HG03342 (cell line): ENCODE measurements at regions not wholly inside any gene's neighbourhood (a gene's known extent, or its start where the extent isn't known, plus 50 kb on each side); places are given as distances from the start of the nearest gene placed in this dataset.

Source experiments
- ATAC-seq: cut with Tn5 transposase; IDR thresholded peaks from one replicate; pipeline ENCODE4 v1.9.1; 2021; ENCODE audit warnings: mild to moderate bottlenecking, moderate library complexity; ENCODE audit not compliant: unreplicated experiment

DNA sequence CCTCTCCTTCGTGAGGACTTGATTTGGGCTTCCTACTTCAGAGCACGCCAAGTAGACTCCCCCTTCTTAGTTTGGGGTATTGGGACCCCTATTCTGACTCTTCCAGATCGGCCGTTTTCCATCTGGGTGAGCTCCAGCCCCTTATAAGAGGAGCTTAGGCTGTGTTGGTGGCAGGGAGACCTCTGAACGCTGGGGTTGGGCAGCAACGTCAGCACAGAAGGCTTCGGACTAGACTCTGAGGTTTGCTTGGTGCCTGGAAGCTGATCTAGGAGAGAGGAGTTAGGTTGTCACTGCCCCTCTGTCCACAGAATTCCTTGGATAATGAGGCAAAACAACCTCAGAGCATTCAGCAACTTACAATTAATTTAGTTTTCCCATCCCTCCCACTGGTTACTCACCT, 99.2 kb upstream of the RTL1 start:
- ATAC-seq: no peak

DNA sequence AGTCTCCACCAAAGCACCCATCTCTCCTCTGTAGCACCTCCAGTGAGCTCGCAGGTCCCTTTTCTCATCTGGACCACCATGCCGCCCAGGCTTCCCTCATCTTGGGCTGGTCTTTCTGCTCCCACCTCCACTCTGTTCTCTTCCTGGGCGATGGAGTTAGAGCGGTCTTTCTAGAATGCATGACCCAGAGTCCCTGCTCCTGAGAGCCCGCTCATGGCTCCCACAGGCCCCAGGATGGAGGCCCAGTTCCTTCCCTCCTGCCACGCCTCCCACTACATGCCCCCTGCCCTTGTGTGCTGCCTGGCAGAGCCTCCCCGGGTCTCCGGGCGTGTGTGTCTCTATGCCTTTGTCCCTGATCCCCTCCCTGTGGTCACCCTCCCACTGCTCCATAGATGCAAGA, 100.7 kb upstream of the RTL1 start:
- no peak for ATAC-seq

DNA sequence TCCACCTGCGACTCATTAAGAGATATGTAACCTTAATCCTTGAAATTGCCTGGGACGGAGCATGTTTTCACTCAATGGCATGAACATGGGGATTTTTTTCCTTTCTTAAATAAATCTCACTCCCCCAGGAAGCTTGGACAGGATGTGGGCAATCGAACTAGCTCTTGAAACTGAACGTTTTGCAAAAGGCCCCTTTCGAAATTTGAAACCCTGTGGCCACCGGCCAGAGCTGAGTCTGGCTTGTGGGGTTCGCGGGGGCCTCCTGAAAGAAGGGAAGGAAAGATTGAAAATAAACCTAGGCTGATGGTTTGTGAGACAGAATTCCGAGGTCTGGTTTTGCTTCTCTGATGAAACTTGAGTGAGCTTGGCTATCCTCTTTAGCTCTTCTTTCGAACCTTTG, 101.4 kb upstream of the RTL1 start:
- ATAC-seq: no peak

DNA sequence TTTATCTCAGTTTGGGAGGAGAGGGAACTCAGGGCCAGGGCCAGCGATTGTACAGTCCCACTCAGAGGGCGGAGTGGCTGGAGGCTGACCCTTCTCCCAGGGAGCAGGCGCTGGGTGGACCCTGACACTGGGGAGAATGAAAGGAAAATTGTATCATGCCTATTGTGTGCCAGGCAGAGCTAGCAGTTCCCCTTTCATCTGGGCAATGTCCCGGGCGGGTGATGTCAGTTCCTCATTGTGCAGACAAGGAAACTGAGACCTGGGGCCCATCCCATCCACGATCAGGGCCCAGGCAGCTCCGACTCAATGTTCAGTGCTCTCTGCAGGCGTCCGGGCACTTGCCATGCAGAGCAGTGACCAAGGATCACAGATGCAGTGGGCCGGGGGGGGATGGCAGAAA, 101.9 kb upstream of the RTL1 start:
- ATAC-seq: no peak

DNA sequence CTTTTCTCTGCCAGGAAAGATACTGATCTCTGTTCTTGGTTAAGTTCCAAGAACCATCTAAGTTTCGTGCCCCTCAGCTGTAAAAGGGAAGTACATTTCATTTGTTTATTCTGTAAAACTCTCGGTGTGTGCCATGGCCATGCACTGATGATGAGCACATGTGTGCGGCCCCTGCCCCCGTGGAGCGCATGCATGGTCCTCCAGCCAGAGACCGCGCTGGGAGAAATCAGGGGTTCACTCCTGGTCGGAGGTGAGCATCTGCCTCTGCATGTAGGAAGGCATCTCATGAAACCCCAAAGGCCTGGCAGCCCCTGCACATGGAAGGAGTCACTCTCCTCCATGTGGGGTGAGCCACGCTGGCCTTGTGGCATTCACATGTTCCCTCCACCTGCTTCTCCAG, 102.5 kb upstream of the RTL1 start:
- ATAC-seq: no peak

DNA sequence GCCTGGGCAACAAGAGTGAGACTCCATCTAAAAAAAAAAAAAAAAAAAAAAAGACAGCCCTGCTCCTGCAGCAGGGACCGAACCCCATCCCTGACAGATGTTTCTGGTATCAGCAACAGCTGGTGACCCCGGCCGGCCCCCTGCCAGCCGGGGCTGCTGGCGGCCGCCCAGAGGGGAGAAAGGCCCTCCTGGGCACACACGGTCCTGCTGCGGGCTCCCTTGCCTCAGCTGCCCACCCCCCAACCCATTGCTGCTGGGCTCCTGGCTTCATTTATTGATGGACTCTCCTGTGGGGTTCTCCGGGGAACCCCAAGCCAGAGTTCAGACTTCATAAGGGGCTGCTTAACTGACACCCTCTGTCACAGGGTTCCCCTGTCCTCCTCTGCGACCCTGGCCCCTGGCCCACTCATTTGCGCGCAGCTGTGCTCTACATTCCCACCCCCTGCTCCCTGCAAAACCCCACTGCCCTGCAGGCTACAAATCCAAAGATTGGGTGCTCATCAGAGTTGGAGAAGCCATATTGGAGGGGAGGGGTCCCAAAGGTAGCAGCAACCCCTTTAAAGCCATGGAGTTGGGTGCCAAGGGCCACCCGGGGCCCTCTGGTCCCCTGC, 103.6 kb upstream of the RTL1 start:
- ATAC-seq: no peak

DNA sequence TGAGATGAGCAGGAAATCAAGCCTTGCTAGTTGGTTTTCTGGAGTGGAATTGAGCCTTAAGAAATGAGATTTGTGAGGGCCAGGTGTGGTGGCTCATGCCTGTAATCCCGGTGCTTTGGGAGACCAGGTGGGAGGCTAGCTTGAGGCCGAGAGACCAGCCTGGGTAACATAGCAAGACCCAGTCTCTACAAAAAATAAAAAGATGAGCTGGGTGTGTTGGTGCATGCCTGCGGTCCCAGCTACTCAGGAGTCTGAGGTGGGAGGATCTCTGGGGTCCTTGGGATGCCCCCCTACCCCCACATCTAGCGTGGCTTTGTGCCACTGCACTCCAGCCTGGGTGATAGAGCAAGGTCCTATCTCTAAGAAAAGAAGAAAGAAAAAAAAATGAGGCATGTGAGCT, 104.2 kb upstream of the RTL1 start:
- ATAC-seq: no peak

DNA sequence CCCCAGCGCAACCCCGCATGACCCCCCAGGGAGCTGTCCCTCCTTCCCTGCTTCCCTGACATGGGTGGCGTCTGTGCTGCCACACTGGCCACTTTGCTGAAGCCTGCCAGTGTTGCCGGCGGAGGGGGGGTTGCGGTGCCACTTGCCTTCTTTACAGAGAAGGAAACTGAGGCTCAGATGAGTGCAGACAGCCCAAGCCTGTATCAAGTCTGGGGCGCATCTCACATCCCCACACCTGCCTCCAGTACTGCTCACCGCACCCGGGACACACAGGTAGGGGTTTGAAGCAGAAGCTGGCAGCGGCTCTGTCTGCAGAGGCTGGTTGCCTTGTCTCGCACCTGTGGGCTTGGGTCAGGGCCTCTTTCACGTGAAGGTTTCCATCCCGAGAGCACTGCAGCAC, 104.7 kb upstream of the RTL1 start:
- no peak for ATAC-seq

DNA sequence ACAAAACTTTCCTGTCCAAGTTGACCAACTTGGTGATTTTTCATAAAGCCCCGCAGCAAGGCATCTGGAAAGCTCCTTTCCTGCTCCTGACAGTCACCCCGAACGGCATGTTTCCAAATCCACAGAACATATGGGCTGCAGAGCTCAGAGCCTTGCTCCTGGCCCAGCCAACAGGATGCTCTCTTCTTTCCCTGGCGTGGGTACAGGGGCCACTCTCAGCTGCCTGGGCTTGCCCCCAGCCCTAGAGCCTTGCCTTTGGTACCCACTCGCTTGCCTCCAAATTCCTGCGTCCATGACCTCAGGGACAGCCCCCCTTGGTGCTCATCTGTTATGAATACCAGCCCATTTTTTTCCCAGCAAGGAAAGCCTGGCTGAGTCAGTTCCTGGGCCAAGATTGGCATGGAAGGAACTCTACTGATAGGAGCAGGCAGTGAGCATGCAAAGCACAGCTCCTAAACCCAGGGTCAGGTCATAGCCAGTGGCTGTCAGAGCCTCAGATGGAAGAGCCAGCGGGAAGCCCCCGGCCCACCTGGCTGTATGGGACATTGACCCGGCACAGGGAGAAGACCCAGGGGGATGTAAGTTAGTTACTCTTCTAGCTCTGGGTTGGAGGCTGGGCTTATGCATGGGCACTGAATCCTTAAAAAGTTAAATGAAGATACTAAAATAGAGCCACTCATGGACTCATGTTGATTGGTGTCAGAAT, 105.3 kb upstream of the RTL1 start:
- no peak for ATAC-seq

DNA sequence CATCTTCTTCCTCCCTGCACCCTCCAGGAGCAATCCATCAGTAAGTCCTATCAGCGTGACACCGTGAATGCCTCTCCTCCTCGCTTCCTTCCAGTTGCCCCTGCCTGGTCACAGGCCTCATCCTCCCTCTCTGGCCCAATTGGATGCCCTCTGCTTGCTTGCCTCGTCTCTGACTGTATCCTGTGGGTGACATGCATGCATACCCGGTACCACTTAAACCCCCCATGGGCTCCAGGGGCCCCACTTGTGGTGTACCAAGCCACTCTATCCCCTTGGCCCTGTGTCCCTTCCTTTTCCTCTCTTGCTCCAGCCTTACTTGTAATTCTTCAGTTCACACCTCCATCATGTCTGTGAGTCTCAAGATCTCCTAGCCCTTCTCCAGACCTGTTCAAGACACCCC, 106.0 kb upstream of the RTL1 start:
- ATAC-seq: no peak

DNA sequence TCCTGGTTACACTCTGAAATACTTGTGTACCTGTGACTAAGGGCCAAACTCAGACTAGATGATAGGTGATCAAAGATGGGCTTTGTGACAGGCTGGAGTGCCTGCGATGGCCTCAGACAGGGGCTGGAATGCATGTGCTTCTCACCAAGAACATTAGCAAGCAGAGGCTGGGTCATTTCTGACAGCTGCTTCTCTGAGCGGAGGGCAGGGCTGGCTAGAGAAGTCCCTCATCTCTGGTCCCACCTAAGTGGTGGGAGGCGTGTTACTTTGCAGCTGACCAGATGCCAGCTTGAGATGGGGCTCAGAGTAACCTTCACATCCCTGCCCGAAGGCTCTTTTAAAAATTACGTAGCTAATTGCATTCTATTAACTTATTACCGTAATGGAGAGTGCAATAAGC, 106.8 kb upstream of the RTL1 start:
- ATAC-seq: no peak

DNA sequence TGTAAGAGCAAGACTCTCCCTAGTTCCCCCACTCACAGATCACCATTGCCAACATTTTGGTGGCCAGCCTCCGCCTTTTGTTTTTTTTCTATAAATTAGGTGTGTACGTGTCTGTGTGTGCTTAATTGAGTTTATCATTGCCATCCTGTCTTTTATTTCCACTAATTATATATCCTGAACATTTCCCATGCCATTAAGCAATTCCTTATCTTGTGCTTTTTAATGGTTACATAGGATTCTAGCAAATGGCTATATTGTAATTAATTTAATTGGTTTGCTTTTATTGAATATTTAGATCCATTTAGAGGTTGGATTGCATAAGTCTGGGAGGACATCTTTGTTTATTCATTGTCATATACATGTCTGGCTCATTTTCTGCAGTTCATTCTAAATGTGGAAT, 107.3 kb upstream of the RTL1 start:
- ATAC-seq: no peak

DNA sequence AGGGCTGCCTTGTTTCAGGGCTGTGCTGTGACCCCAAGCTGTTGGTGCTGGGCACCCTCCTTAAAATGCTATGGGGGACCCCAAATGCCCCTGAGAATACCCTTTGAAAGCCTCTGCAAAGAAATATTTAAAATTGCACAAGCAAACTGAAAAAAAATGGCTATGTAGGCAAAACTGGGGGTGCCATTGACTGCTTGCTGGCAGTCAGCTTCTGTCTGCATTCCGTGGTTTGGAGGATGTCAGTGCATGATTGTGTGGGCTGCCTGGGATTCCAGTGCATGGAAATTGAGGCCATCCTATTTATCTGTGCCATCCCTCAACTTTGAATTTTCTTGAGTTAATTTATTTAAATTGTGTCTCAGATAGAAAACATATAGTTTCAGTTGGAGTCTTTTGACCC, 113.7 kb upstream of the RTL1 start:
- ATAC-seq: no peak

DNA sequence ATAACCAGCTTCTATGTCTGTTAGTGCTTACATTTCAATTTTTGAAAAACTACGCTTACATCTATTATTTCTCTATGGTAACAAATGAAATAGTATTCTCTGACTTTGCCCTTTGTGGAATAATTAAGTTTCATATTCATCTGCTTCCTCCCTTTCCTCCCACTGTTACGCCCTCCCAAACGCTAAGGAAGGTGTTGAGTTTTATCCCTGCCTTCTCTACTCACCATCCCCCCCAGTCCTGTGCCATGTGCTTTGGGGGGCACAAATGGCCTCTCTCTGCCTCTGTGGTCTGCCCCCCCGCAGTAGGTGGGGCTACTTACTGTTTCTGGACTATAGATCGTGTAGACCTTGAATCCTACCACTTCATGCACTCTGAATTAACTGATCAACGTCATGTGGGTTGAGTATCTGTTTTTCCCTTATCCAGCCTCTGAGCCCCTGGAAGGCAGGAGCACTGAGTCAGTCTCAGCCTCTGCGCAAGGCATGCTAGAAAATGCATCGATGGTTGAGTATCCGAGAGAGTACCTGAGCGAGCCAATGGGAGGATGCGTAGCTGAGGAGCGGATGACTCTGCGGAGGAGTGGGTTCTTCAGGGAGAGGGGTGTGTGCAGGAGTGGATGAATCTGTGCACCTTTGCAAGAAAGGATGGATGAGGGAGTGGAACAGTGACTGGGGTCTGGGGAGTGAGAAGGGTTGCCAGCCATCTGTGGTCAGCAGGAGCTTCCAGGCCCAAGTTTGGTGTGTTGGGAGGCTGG, 114.5 kb upstream of the RTL1 start:
- ATAC-seq: no peak

DNA sequence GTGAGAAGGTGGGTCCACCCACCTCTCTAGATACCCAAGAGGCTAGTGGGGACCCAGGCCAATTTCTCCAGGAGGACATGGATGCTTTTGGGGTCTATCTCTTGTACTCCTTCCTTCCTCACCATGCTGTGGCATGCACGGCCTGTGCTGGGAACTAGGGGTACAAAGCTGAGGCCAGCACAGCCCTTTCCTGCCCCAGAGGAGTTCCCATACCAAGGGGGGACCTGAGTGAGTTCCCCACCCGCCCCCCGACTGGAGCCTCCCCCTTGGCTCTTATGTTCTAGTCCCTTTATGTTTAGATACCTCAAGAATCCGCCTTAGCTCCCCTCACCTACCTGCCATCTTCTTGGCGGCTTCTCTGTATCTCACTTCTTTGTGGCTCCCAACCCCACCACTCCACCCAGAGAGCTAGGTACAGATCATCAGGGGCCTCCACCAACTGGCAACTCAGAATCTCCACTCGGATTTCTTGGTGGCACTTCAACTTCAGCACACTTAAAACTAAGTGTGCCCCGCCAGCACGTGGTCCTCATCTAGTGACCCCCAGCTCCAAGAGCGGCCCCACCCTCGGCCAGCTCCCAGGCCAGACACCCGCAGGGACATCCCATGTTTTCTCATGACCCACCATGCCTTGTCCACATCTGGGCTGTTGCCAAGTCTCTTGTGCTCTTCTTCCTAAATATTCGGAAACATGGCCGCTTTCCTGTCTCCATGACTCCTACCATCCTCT, 115.2 kb upstream of the RTL1 start:
- ATAC-seq: no peak

DNA sequence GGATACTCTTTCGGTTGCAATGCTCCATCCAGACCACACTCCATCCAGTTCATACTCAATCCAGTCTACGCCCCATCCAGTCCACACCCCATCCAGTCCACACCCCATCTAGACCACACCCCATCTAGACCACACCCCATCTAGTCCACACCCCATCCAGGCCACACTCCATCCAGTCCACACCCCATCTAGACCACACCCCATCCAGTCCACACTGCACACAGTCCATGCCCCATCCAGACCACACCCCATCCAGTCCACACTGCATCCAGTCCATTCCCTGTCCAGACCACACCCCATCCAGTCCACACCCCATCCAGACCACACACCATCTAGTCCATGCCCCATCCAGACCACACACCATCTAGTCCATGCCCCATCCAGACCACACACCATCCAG, 116.0 kb upstream of the RTL1 start:
- no peak for ATAC-seq

DNA sequence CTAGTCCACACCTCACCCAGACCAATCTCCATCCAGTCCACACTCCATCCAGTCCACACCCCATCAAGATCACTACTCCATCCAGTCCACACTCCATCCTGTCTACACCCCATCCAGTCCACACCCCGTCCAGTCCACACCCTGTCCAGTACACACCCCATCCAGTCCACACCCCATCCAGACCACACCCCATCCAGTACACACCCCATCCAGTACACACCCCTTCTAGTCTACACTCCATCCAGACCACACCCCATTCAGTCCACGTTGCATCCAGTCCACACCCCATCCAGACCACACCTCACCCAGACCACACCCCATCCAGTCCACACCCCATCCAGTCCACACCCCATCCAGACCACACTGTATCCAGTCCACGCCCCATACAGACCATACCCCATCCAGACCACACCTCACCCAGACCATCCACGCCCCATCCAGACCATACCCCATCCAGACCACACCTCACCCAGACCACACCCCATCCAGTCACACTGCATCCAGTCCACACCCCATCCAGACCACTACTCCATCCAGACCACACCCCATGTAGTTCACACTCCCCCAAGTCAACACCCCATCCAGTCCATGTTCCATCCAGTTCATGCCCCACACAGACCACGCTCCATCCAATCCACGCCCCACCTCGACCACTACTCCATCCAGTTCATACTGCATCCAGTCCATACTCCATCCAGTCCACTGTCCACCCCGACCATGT, 116.6 kb upstream of the RTL1 start:
- ATAC-seq: no peak

DNA sequence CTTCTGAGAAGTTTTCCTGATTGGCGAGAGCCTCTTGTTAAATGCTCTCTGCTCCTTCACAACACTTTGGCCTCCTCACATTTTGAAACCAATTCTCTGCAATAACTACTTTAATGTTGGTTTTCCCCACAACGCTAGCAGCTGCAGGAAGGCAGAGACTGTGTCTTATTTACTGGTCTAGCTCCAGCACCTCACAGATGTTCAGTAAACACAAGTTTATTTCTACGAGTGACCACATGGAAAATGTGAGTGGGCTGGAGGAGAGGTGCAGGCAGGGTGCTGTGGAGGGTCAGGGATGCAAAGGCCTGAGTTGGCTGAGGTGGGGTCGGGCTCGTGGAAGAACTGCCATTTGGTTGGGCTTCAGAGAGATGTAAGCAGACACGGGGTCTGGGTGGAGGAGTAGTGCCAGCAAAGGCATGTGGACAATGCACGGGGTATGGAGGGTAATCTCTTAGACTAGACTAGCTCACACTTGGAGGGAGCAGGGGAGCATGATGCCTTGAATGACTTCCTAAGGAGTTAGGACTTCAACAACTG, 117.4 kb upstream of the RTL1 start:
- no peak for ATAC-seq

DNA sequence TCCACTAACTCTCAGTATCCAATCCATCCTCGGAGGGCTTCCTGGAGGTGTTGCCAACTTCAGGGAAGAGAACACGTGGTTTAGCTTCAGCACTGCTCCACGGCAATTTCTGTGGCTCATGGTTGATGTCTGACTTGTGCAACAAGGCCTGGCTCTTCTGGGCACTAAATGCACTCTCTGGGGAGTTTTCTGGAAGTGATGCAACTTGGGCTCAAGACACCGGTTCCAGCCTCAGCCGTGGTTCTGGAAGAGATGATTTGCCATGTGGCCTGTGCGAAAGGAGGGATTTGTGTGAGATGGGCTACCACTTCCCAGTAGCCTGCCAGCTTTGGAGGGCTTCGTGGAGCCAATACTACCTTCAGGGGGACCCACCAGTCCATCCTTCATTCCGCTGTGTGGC, 118.6 kb upstream of the RTL1 start:
- no peak for ATAC-seq

DNA sequence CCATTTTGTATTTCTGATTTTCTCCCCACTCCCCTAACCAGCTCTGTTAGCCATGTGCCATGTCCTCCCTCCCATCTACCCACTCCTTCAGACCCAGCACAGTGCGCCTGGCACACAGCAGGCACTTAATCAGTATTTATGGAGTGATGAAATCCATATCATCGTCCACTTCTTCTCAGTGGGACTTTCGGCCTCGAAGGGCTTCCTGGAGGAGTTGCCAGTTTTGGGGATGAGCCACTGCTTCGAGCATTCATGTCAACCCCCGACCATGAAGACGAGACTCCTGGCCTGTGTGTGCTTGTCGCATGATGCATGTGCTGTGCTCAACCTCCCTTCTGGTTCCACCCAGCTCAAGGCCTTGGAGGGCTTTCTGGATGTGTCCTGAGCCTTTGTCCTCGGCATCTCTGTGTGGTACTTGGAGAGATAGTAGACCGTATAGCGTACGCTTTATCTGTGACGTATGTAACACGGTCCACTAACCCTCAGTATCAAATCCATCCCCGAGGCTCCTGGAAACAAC, 119.5 kb upstream of the RTL1 start:
- no peak for ATAC-seq

DNA sequence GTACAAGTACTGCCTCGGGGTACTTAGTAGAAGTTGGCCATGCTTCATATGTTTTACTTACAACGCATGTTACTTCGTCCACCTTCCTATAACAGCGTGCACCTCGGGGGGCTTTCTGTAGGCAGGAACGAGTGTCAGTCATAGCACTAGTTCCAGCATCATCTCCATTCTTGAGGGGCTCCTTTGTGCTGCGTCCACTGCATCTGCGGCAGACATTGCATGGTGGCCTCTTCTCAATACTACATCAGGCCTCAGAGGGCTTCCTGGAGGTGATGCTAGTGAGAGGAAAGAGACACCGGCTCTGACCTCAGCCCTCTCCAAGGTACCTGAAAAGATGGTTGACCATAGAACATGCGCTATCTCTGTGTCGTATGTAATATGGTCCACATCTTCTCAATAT, 121.2 kb upstream of the RTL1 start:
- no peak for ATAC-seq
